ENCODE measurements at regions not wholly inside any gene's neighbourhood (a gene's known extent, or its start where the extent isn't known, plus 50 kb on each side); places are given as distances from the start of the nearest gene placed in this dataset.

DNA sequence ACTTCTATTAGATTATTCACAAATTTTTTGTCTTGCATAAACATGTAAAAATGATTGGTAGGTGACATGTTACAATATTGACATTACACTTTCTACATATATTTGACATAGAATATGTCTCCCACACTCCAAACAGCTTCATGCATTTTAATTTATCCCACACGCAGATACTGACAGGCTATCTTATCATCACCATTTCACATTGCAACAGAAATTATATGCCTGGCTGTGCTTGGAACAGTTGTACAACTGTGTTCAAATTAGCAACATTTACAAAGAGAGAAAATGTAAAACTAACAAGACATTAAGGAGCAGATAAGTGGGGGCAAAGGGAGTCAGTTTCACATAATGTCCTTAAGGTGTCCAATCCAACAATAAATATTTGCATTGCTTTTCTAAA is 1208.5 kb downstream of the NSUN3 start:
- intact Hi-C loops (cut with micrococcal nuclease): no loop called here
- H4K20me1 ChIP-seq (ENCODE audit: insufficient read depth, low read length): no peaks in the 10 kb centered on the region
- no peak for DNase-seq
- Mint-ChIP-seq H3K27ac (no peak overlapping the region), H3K4me1 (no peaks in the 10 kb centered on the region), H3K36me3 (no peaks in the 10 kb centered on the region), H3K9me3 (peaks cover 0 to 8% (median 2%) of the 10 kb centered on the region in 7 donors), H3K27me3 (ENCODE audit: low read depth in 3 of 3) (no peaks in the 10 kb centered on the region), H3K4me3 (no peak overlapping the region)
- H3K27ac ChIP-seq (ENCODE audit: low read depth in 1 of 2, low read length in 2 of 2): no peak overlapping the region
- H3K4me2 ChIP-seq (replicated peaks; ENCODE audit: extremely low read depth, low read length, poor library complexity, severe bottlenecking): no peak overlapping the region
- H3K79me2 ChIP-seq (ENCODE audit: insufficient read depth, low read length): no peaks in the 10 kb centered on the region
- no peaks in the 10 kb centered on the region for H3K4me1 ChIP-seq (ENCODE audit: control insufficient read depth in 1 of 2, insufficient read depth in 2 of 2, low read length in 2 of 2)
- TF ChIP-seq, protein P1, sequence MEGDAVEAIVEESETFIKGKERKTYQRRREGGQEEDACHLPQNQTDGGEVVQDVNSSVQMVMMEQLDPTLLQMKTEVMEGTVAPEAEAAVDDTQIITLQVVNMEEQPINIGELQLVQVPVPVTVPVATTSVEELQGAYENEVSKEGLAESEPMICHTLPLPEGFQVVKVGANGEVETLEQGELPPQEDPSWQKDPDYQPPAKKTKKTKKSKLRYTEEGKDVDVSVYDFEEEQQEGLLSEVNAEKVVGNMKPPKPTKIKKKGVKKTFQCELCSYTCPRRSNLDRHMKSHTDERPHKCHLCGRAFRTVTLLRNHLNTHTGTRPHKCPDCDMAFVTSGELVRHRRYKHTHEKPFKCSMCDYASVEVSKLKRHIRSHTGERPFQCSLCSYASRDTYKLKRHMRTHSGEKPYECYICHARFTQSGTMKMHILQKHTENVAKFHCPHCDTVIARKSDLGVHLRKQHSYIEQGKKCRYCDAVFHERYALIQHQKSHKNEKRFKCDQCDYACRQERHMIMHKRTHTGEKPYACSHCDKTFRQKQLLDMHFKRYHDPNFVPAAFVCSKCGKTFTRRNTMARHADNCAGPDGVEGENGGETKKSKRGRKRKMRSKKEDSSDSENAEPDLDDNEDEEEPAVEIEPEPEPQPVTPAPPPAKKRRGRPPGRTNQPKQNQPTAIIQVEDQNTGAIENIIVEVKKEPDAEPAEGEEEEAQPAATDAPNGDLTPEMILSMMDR (IDR thresholded peaks at IDR 0.05): no peak
- H2AFZ ChIP-seq (ENCODE audit: insufficient read depth, low read depth, low read length, poor library complexity, severe bottlenecking): no peak overlapping the region
- no CpG with 5 or more reads among the region's 1 CpG for WGBS (ENCODE audit: insufficient coverage)
- no peaks in the 10 kb centered on the region for H3K27me3 ChIP-seq (ENCODE audit: control insufficient read depth in 2 of 2, insufficient read depth in 2 of 2, low read length in 2 of 2)
- peaks cover 2 to 10% of the 10 kb centered on the region in 2 donors for H3K9me3 ChIP-seq (replicated peaks in 1 of 2; ENCODE audit: control insufficient read depth in 1 of 2, insufficient read depth in 1 of 2, low read length in 2 of 2)
- H3K4me3 ChIP-seq (replicated peaks in 1 of 3; ENCODE audit: low read depth in 2 of 3, low read length in 3 of 3): no peak overlapping the region
- H3K36me3 ChIP-seq (replicated peaks in 1 of 2; ENCODE audit: control insufficient read depth in 1 of 2, insufficient read depth in 2 of 2, low read length in 2 of 2): no peaks in the 10 kb centered on the region
- H3K9ac ChIP-seq (ENCODE audit: insufficient read depth, low read length, poor library complexity, severe bottlenecking): no peak overlapping the region

DNA sequence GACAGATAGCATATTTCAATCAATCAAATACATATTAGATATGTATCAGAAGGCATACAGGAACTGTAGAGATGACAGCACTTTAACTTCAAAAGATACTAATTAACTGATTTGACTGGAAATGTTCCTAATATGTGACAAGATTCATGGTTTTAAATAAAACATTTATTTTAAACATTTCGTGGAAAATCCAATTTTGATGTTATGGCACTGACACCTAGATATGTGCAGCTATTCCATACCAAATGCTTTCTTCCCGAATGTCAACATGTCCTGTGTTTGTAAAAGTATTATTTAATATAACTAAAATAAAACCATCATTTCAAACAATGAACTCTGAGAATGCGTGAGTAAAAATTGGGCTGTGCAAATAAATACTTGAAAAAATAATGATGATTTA is 1209.3 kb downstream of the NSUN3 start:
- no CpG with 5 or more reads among the region's 3 CpGs for WGBS (ENCODE audit: insufficient coverage)
- Histone ChIP-seq H3K9ac (ENCODE audit: insufficient read depth, low read length, poor library complexity, severe bottlenecking) (no peak overlapping the region), H2AFZ (ENCODE audit: insufficient read depth, low read depth, low read length, poor library complexity, severe bottlenecking) (no peak overlapping the region), H3K9me3 (replicated peaks in 1 of 2; ENCODE audit: control insufficient read depth in 1 of 2, insufficient read depth in 1 of 2, low read length in 2 of 2) (peaks cover 2 to 10% of the 10 kb centered on the region in 2 donors), H3K27me3 (ENCODE audit: control insufficient read depth in 2 of 2, insufficient read depth in 2 of 2, low read length in 2 of 2) (no peaks in the 10 kb centered on the region), H3K4me1 (ENCODE audit: control insufficient read depth in 1 of 2, insufficient read depth in 2 of 2, low read length in 2 of 2) (no peaks in the 10 kb centered on the region), H3K27ac (ENCODE audit: low read depth in 1 of 2, low read length in 2 of 2) (no peak overlapping the region), H3K79me2 (ENCODE audit: insufficient read depth, low read length) (no peaks in the 10 kb centered on the region), H3K36me3 (replicated peaks in 1 of 2; ENCODE audit: control insufficient read depth in 1 of 2, insufficient read depth in 2 of 2, low read length in 2 of 2) (no peaks in the 10 kb centered on the region), H4K20me1 (ENCODE audit: insufficient read depth, low read length) (no peaks in the 10 kb centered on the region), H3K4me2 (replicated peaks; ENCODE audit: extremely low read depth, low read length, poor library complexity, severe bottlenecking) (no peak overlapping the region), H3K4me3 (replicated peaks in 1 of 3; ENCODE audit: low read depth in 2 of 3, low read length in 3 of 3) (no peak overlapping the region)
- TF ChIP-seq, protein P1 (IDR thresholded peaks at IDR 0.05): no peak
- Mint-ChIP-seq H3K27me3 (ENCODE audit: low read depth in 3 of 3) (no peaks in the 10 kb centered on the region), H3K9me3 (peaks cover 0 to 8% (median 2%) of the 10 kb centered on the region in 7 donors), H3K4me1 (no peaks in the 10 kb centered on the region), H3K4me3 (no peak overlapping the region), H3K36me3 (no peaks in the 10 kb centered on the region), H3K27ac (no peak overlapping the region)
- no peak for DNase-seq
- intact Hi-C loops (cut with micrococcal nuclease): no loop called here

All from CD14-positive monocyte (primary cell).